Activated CD4-positive, alpha-beta T cell treated with anti-CD3 and anti-CD28 coated beads for 36 hours (primary cell): ENCODE measurements at regions not wholly inside any gene's neighbourhood (a gene's known extent, or its start where the extent isn't known, plus 50 kb on each side); places are given as distances from the start of the nearest gene placed in this dataset.

Experiments
- ATAC-seq: fragments of 200-7000 bp; cut with Tn5 transposase; one replicate; pipeline ENCODE4 v1.10.0; 2021; ENCODE audit warnings: mild to moderate bottlenecking, moderate library complexity
- CTCF ChIA-PET: fragments of 350-600 bp; sonication (Branson Sonifier 250); formaldehyde crosslinking; loops from one replicate; lab custom pipeline; 2021; ENCODE audit warnings: antibody characterized with exemption; lab: Charles Lee
- POLR2A ChIA-PET: fragments of 350-600 bp; sonication (Branson Sonifier 250); formaldehyde crosslinking; loops from one replicate; lab custom pipeline; 2021; ENCODE audit warnings: antibody characterized with exemption, inconsistent platforms; lab: Charles Lee
- DNase-seq: peaks from one replicate; pipeline ENCODE4 v3.0.0-alpha.2; 2020
- H3K27ac Mint-ChIP-seq: one replicate; pipeline ENCODE4 v1.8.0; 2021; ENCODE audit warnings: mixed read lengths
- H3K27me3 Mint-ChIP-seq: one replicate; pipeline ENCODE4 v1.8.0; 2021; ENCODE audit warnings: mixed read lengths
- H3K36me3 Mint-ChIP-seq: one replicate; pipeline ENCODE4 v1.8.0; 2021; ENCODE audit warnings: low read depth, mixed read lengths
- H3K4me1 Mint-ChIP-seq: one replicate; pipeline ENCODE4 v1.8.0; 2021; ENCODE audit warnings: mixed read lengths
- H3K4me3 Mint-ChIP-seq: one replicate; pipeline ENCODE4 v1.8.0; 2021; ENCODE audit warnings: mild to moderate bottlenecking, moderate library complexity, mixed read lengths
- H3K9me3 Mint-ChIP-seq: one replicate; pipeline ENCODE4 v1.8.0; 2021; ENCODE audit warnings: low read depth, mixed read lengths
- intact Hi-C, 2 experiments: fragments of 100-400 bp; cut with DNase I in 1 of 2; cut with micrococcal nuclease in 1 of 2; formaldehyde crosslinking; loops; one replicate each; pipeline versions ENCODE4 v1.14.2 to v1.15.1; 2022 to 2024; cut with DNase I, micrococcal nuclease

DNA sequence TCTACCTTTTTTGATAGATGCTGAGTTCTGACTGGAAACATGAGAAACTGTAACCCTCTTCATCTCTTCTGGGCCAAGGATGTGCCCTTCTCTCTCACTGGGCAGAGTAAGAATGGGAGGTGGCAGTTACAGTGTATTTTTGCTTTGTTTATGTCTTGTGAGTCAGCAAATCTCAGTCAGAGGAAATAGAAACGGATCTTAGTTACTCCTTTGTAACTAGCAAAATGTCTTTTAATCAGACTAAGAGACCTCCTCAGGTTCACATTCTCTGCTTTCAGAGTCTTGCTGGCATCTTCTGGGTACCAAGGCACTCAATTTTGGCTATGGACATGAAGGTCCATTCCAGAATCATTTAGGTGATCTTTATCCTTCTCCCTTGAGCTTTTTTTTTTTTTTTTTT, 70.9 kb downstream of the HHEX start:
- H3K9me3 Mint-ChIP-seq = no peaks in the 10 kb centered on the region
- peaks cover 10% of the 10 kb centered on the region for H3K27me3 Mint-ChIP-seq
- CTCF ChIA-PET = no interaction called here
- H3K36me3 Mint-ChIP-seq = no peaks in the 10 kb centered on the region
- H3K4me3 Mint-ChIP-seq = no peak overlapping the region
- no peak overlapping the region for H3K27ac Mint-ChIP-seq
- H3K4me1 Mint-ChIP-seq = peaks cover 8% of the 10 kb centered on the region
- DNase-seq (no peak), ATAC-seq (no peak)
- POLR2A ChIA-PET = no interaction called here
- intact Hi-C loops = no loop called here

GRCh38 chr10:92761571-92761970, 71.8 kb downstream of the HHEX start:
- peaks cover 4% of the 10 kb centered on the region for H3K4me1 Mint-ChIP-seq
- no peak overlapping the region for H3K4me3 Mint-ChIP-seq
- H3K27ac Mint-ChIP-seq = no peak overlapping the region
- ATAC-seq (no peak), DNase-seq (no peak)
- CTCF ChIA-PET = interaction anchor here (1.7 kb wide), 1 partner anchor 19 kb away, joined by 4 read pairs; no protein-coding TSS in a partner anchor
- no peaks in the 10 kb centered on the region for H3K36me3 Mint-ChIP-seq
- peaks cover 12% of the 10 kb centered on the region for H3K27me3 Mint-ChIP-seq
- POLR2A ChIA-PET = no interaction called here
- H3K9me3 Mint-ChIP-seq = no peaks in the 10 kb centered on the region
- intact Hi-C loops = no loop called here

DNA sequence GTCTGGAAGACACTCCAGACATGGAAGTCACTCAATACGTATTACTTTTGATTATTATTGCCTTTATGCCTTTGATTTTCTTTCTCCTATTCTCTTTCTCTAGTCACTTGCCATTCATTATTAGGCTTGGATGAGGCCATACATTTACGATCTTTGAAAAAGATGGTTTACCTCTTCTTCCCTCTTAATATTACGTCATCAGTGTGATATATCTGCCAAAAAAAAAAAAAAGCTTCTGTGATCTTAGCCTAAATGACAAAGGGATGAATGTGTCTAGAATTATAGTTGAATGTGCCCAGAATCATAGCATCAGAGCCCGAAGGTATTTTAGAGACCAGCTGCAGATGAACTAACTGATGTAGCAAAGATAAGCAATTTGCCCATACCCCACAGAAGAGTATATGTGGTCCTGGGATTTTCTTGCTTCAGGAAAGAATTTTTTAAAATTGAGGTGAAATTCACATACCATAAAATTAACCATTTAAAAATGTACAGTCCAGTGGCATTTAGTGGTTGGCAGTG, 73.9 kb downstream of the HHEX start:
- ChIA-PET POLR2A (no interaction called here), CTCF (interaction anchor here (0.6 kb wide), 2 partner anchors 68 to 128 kb away, joined by 4 read pairs; no protein-coding TSS in a partner anchor)
- ATAC-seq (no peak), DNase-seq (no peak)
- peaks cover 17% of the 10 kb centered on the region for H3K27me3 Mint-ChIP-seq
- H3K9me3 Mint-ChIP-seq = peaks cover 12% of the 10 kb centered on the region
- H3K27ac Mint-ChIP-seq = no peak overlapping the region
- no peaks in the 10 kb centered on the region for H3K4me1 Mint-ChIP-seq
- intact Hi-C loops = no loop called here
- no peak overlapping the region for H3K4me3 Mint-ChIP-seq
- no peaks in the 10 kb centered on the region for H3K36me3 Mint-ChIP-seq

- Mint-ChIP-seq H3K36me3 (no peaks in the 10 kb centered on the region), H3K4me3 (no peak overlapping the region), H3K9me3 (peaks cover 12% of the 10 kb centered on the region), H3K27ac (no peak overlapping the region), H3K4me1 (no peaks in the 10 kb centered on the region), H3K27me3 (peaks cover 19% of the 10 kb centered on the region)
- intact Hi-C loops = no loop called here
- ChIA-PET POLR2A (no interaction called here), CTCF (interaction anchor here (0.7 kb wide), 1 partner anchor 9 kb away, joined by 3 read pairs; no protein-coding TSS in a partner anchor)
- ATAC-seq = no peak
- DNase-seq = no peak
Measured at GRCh38 chr10:92766451-92766850, 76.7 kb downstream of the HHEX start.

GRCh38 chr10:92768104-92768503, 78.3 kb downstream of the HHEX start:
- Mint-ChIP-seq H3K36me3 (no peaks in the 10 kb centered on the region), H3K9me3 (peaks cover 12% of the 10 kb centered on the region), H3K27ac (no peak overlapping the region), H3K4me3 (no peak overlapping the region), H3K4me1 (no peaks in the 10 kb centered on the region), H3K27me3 (peaks cover 21% of the 10 kb centered on the region)
- ChIA-PET POLR2A (no interaction called here), CTCF (no interaction called here)
- intact Hi-C loops = no loop called here
- no peak for ATAC-seq
- DNase-seq = no peak

- ATAC-seq (no peak), DNase-seq (no peak)
- intact Hi-C loops = no loop called here
- Mint-ChIP-seq H3K27ac (no peak overlapping the region), H3K4me3 (no peak overlapping the region), H3K36me3 (no peaks in the 10 kb centered on the region), H3K27me3 (peaks cover 23% of the 10 kb centered on the region), H3K9me3 (no peaks in the 10 kb centered on the region), H3K4me1 (no peaks in the 10 kb centered on the region)
- CTCF ChIA-PET = no interaction called here
- POLR2A ChIA-PET = no interaction called here
Measured at GRCh38 chr10:92773776-92774175, 74.5 kb upstream of the EXOC6 start.

- H3K4me1 Mint-ChIP-seq = no peaks in the 10 kb centered on the region
- H3K9me3 Mint-ChIP-seq = no peaks in the 10 kb centered on the region
- H3K27ac Mint-ChIP-seq = no peak overlapping the region
- intact Hi-C loops = no loop called here
- no peaks in the 10 kb centered on the region for H3K36me3 Mint-ChIP-seq
- no peak for ATAC-seq
- H3K27me3 Mint-ChIP-seq = peaks cover 16% of the 10 kb centered on the region
- ChIA-PET CTCF (no interaction called here), POLR2A (no interaction called here)
- DNase-seq = no peak
- no peak overlapping the region for H3K4me3 Mint-ChIP-seq
Measured at GRCh38 chr10:92778091-92778490, 70.2 kb upstream of the EXOC6 start.

GRCh38 chr10:92785118-92785517, 63.2 kb upstream of the EXOC6 start:
- Mint-ChIP-seq H3K27me3 (no peaks in the 10 kb centered on the region), H3K36me3 (no peaks in the 10 kb centered on the region), H3K4me1 (no peaks in the 10 kb centered on the region), H3K9me3 (no peaks in the 10 kb centered on the region), H3K4me3 (no peak overlapping the region), H3K27ac (no peak overlapping the region)
- no peak for DNase-seq
- no peak for ATAC-seq
- CTCF ChIA-PET = no interaction called here
- POLR2A ChIA-PET = no interaction called here
- intact Hi-C loops = no loop called here

DNA sequence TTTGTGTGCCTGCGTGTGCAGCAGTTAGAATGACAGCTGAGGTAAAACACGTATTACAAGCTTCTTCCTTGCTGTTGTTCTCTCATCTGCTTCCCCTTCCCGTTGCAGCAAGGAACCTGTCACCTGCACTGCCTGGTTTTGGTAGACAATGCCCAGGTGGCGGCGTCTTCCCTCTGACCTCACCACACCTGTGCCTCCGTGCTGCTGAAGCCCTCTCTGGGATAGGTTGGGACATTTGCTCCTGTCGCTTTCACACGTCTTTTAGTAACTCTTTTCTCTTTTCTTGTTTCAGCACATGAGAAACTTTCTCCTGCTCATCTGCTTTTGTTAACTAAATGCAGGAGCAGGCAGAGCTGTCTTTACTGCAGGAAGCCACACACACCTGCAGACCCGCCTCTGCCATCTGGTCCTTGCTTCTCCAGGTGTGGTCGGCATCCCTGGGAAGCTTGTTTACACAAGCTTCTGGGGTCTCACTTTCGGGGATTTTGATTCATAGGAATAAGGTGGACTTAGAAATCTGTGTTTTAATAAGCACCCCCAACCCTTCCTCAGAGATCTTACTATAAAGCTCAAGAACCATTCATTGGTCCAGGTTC, 60.7 kb upstream of the EXOC6 start:
- intact Hi-C loops = no loop called here
- no peaks in the 10 kb centered on the region for H3K36me3 Mint-ChIP-seq
- ATAC-seq = no peak
- ChIA-PET CTCF (interaction anchor here (0.6 to 1.5 kb wide), 2 partner anchors 11 to 177 kb away, joined by 3 read pairs; no protein-coding TSS in a partner anchor), POLR2A (no interaction called here)
- H3K4me1 Mint-ChIP-seq = no peaks in the 10 kb centered on the region
- H3K9me3 Mint-ChIP-seq = no peaks in the 10 kb centered on the region
- H3K4me3 Mint-ChIP-seq = no peak overlapping the region
- H3K27ac Mint-ChIP-seq = no peak overlapping the region
- no peak for DNase-seq
- H3K27me3 Mint-ChIP-seq = no peaks in the 10 kb centered on the region

DNA sequence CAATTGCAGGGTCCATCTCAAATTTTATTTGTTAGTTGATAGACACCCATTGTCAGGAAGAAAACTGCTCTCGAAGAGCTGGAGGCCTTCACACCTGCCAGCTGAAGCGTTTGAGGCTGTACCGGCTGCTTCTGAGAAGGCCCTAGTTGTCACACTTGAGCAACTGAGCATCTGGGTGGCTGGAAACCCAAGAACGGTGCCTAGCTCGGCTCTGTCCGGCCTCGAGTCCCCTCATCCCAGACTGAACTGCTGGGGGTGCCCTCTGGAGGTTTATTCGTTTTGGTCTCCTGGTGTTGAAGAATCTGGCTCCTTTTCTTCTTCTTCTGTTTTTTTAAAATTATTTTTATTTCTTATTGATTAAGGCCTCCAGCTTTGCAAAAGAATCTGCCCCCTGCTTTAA, 59.3 kb upstream of the EXOC6 start:
- Mint-ChIP-seq H3K4me1 (no peaks in the 10 kb centered on the region), H3K27me3 (peaks cover 2% of the 10 kb centered on the region), H3K27ac (no peak overlapping the region), H3K4me3 (no peak overlapping the region), H3K36me3 (no peaks in the 10 kb centered on the region), H3K9me3 (no peaks in the 10 kb centered on the region)
- intact Hi-C loops = no loop called here
- no peak for ATAC-seq
- CTCF ChIA-PET = interaction anchor here (0.5 kb wide), 1 partner anchor 12 kb away, joined by 3 read pairs; no protein-coding TSS in a partner anchor
- POLR2A ChIA-PET = no interaction called here
- DNase-seq = no peak

GRCh38 chr10:92789786-92790185, 58.5 kb upstream of the EXOC6 start:
- intact Hi-C loops = no loop called here
- H3K27me3 Mint-ChIP-seq = peaks cover 4% of the 10 kb centered on the region
- no peaks in the 10 kb centered on the region for H3K36me3 Mint-ChIP-seq
- H3K4me1 Mint-ChIP-seq = no peaks in the 10 kb centered on the region
- no peaks in the 10 kb centered on the region for H3K9me3 Mint-ChIP-seq
- no peak for ATAC-seq
- no peak overlapping the region for H3K4me3 Mint-ChIP-seq
- no peak overlapping the region for H3K27ac Mint-ChIP-seq
- POLR2A ChIA-PET = no interaction called here
- no peak for DNase-seq
- CTCF ChIA-PET = no interaction called here

DNA sequence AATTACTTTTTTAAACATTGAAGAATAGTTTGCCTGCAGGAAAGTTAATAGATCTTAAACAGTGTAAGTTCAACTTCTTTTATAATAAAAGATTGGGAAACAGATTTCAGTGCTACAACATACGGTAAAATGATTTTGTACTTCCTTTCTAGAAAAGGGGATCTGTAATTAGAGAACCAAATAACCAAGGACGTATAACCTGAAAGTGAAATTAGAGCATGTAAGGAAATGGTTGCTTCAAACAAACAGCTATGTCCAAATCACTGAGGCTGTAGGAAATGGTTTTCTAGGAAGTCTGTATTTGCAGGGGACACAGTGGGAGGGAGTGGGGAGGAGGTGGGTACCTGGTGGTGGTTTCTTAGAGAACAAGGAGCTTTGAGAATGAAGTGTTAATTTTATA, 57.9 kb upstream of the EXOC6 start:
- Mint-ChIP-seq H3K4me3 (no peak overlapping the region), H3K9me3 (no peaks in the 10 kb centered on the region), H3K36me3 (no peaks in the 10 kb centered on the region), H3K27ac (no peak overlapping the region), H3K4me1 (no peaks in the 10 kb centered on the region), H3K27me3 (peaks cover 6% of the 10 kb centered on the region)
- ChIA-PET CTCF (no interaction called here), POLR2A (no interaction called here)
- DNase-seq (no peak), ATAC-seq (no peak)
- intact Hi-C loops = no loop called here
